ENCODE measurements at regions not wholly inside any gene's neighbourhood (a gene's known extent, or its start where the extent isn't known, plus 50 kb on each side); places are given as distances from the start of the nearest gene placed in this dataset.

GRCh38 chr13:29993716-29994488 lies 143.5 kb upstream of the UBL3 start:
- TF ChIP-seq, protein P1, sequence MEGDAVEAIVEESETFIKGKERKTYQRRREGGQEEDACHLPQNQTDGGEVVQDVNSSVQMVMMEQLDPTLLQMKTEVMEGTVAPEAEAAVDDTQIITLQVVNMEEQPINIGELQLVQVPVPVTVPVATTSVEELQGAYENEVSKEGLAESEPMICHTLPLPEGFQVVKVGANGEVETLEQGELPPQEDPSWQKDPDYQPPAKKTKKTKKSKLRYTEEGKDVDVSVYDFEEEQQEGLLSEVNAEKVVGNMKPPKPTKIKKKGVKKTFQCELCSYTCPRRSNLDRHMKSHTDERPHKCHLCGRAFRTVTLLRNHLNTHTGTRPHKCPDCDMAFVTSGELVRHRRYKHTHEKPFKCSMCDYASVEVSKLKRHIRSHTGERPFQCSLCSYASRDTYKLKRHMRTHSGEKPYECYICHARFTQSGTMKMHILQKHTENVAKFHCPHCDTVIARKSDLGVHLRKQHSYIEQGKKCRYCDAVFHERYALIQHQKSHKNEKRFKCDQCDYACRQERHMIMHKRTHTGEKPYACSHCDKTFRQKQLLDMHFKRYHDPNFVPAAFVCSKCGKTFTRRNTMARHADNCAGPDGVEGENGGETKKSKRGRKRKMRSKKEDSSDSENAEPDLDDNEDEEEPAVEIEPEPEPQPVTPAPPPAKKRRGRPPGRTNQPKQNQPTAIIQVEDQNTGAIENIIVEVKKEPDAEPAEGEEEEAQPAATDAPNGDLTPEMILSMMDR (IDR thresholded peaks at IDR 0.05): no peak
- TF ChIP-seq POLR2A (IDR thresholded peaks at IDR 0.05) (no peak), POLR2AphosphoS5 (IDR thresholded peaks at IDR 0.05) (no peak)

Data from breast epithelium (tissue), 3 donors.